GM10266 (cell line): ENCODE measurements at regions not wholly inside any gene's neighbourhood (a gene's known extent, or its start where the extent isn't known, plus 50 kb on each side); places are given as distances from the start of the nearest gene placed in this dataset.

Source experiments
- DNase-seq: peaks from one replicate; pipeline ENCODE4 v3.0.0; 2012; ENCODE audit errors: extremely low spot score
- CTCF ChIP-seq: IDR thresholded peaks from 2 replicates; pipeline ENCODE4 v1.5.1; 2012; ENCODE audit warnings: mild to moderate bottlenecking, low read depth; ENCODE audit not compliant: control insufficient read depth, insufficient read depth; ENCODE audit errors: missing control alignments

- TF ChIP-seq CTCF = no peak
- no peak for DNase-seq
These were observed 322.9 kb downstream of the NFIB start for GRCh38 chr9:13990994-13991393.

GRCh38 chr9:13990331-13990730, 323.6 kb downstream of the NFIB start:
- no peak for TF ChIP-seq CTCF
- DNase-seq = no peak

- no peak for TF ChIP-seq CTCF
- no peak for DNase-seq
These were observed 325.0 kb downstream of the NFIB start for GRCh38 chr9:13988944-13989343.

GRCh38 chr9:13983607-13984006, 330.3 kb downstream of the NFIB start:
- DNase-seq = no peak
- no peak for TF ChIP-seq CTCF

- no peak for TF ChIP-seq CTCF
These were observed 334.0 kb downstream of the NFIB start for GRCh38 chr9:13979941-13980318.

GRCh38 chr9:13975611-13976290, 338.2 kb downstream of the NFIB start:
- DNase-seq = no peak
- TF ChIP-seq CTCF = no peak

More at GRCh38 chr9:13979941-13980318, 334.0 kb downstream of the NFIB start:
- no peak for DNase-seq

- DNase-seq = no peak
- TF ChIP-seq CTCF = no peak
These were observed 339.1 kb downstream of the NFIB start for GRCh38 chr9:13974891-13975290.
